Mesendoderm (in vitro differentiated cells): ENCODE measurements at regions not wholly inside any gene's neighbourhood (a gene's known extent, or its start where the extent isn't known, plus 50 kb on each side); places are given as distances from the start of the nearest gene placed in this dataset.
A peak's percentile ranks its signal among the peaks of the same experiment; 100 is the strongest.

Experiments used
- DNase-seq: peaks from one replicate; pipeline ENCODE4 v3.0.0; 2013
- H2AK5ac ChIP-seq: 2 replicates; pipeline ENCODE4 v1.6.1; 2013; ENCODE audit warnings: low read length, inconsistent platforms
- H2BK120ac ChIP-seq: 2 replicates; pipeline ENCODE4 v1.6.1; 2013; ENCODE audit warnings: low read depth, mild to moderate bottlenecking, low read length, moderate library complexity, mixed read lengths
- H2BK15ac ChIP-seq: replicated peaks from 2 replicates; pipeline ENCODE4 v1.6.1; 2013; ENCODE audit warnings: low read depth, mild to moderate bottlenecking, moderate library complexity
- H2BK5ac ChIP-seq: 2 replicates; pipeline ENCODE4 v1.6.1; 2013; ENCODE audit warnings: low read length, inconsistent platforms
- H3K18ac ChIP-seq: 2 replicates; pipeline ENCODE4 v1.6.1; 2013; ENCODE audit warnings: mild to moderate bottlenecking, low read length, mixed read lengths
- H3K23ac ChIP-seq: one replicate; pipeline ENCODE4 v1.6.1; 2013; ENCODE audit warnings: low read length
- H3K27ac ChIP-seq: 2 replicates; pipeline ENCODE4 v1.5.1; 2013; ENCODE audit warnings: low read depth, mild to moderate bottlenecking, inconsistent platforms, low read length, moderate library complexity
- H3K27me3 ChIP-seq: 2 replicates; pipeline ENCODE4 v1.6.1; 2013; ENCODE audit warnings: low read length, control low read depth, mild to moderate bottlenecking, inconsistent platforms; ENCODE audit not compliant: insufficient read depth, poor library complexity
- H3K36me3 ChIP-seq: 2 replicates; pipeline ENCODE4 v1.6.1; 2013; ENCODE audit warnings: low read length, inconsistent platforms; ENCODE audit not compliant: control insufficient read depth, insufficient read depth
- H3K4ac ChIP-seq: one replicate; pipeline ENCODE4 v1.6.1; 2013; ENCODE audit warnings: low read depth, mild to moderate bottlenecking, low read length, moderate library complexity
- H3K4me1 ChIP-seq: 2 replicates; pipeline ENCODE4 v1.6.1; 2013; ENCODE audit warnings: low read depth, low read length, inconsistent platforms; ENCODE audit not compliant: control insufficient read depth
- H3K4me2 ChIP-seq: 2 replicates; pipeline ENCODE4 v1.6.1; 2013; ENCODE audit warnings: low read length
- H3K4me3 ChIP-seq: 2 replicates; pipeline ENCODE4 v1.5.1; 2013; ENCODE audit warnings: mild to moderate bottlenecking, low read length
- H3K56ac ChIP-seq: one replicate; pipeline ENCODE4 v1.6.1; 2013; ENCODE audit warnings: low read length
- H3K79me1 ChIP-seq: 2 replicates; pipeline ENCODE4 v1.6.1; 2013; ENCODE audit warnings: low read length, inconsistent platforms
- H3K79me2 ChIP-seq: 2 replicates; pipeline ENCODE4 v1.6.1; 2013; ENCODE audit warnings: mild to moderate bottlenecking, low read length; ENCODE audit not compliant: control insufficient read depth, insufficient read depth
- H3K9ac ChIP-seq: 2 replicates; pipeline ENCODE4 v1.6.1; 2013; ENCODE audit warnings: low read length, inconsistent platforms
- H4K5ac ChIP-seq: one replicate; pipeline ENCODE4 v1.6.1; 2013; ENCODE audit warnings: low read length
- H4K8ac ChIP-seq: one replicate; pipeline ENCODE4 v1.6.1; 2013; ENCODE audit warnings: low read depth, mild to moderate bottlenecking, control low read depth, low read length, moderate library complexity
- WGBS: extraction: QIAGEN DNeasy Blood & Tissue Kit; methylation state at CpG from one replicate; pipeline ENCODE4 v1.1.7; 2013; ENCODE audit warnings: low lambda C conversion rate, missing lambda C conversion rate; ENCODE audit not compliant: insufficient coverage; ENCODE audit errors: extremely low coverage; 5-methylcytosine and 5-hydroxymethylcytosine counted together

DNA sequence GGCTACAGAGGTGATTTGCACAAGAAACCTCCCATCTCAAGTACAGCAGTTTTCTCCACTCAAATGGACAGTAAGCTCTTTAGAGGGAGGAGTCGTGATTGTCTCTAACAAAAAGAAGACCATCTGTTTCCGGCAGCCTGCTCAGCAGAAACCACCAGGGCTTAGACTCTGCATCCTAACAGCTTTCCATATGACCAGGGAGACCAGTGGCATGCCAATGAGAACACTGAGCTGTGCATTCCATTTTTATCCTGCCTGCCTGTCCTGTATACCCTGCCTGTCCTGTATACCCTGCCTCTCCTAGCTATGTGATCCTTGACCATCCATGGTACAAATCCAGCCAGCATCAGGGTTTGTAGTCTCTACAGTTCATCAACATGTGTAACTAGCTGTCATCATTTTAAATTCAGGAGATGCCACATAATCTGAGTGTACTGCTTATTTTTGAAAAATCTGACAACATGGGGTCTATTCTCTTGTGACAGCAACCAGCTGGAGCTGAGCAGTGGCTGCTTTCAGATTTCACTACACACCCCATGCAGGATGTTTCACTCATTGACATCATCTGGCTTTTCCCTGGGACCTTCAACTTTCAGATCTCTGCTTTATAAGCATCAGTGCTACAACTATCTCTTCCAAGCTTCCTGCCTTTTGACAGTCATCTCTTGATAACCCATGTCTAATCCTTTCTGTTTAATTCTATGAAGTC is 50.5 kb upstream of the POU2AF2 start:
- H3K27ac ChIP-seq: no peak overlapping the region
- H3K4ac ChIP-seq: no peak overlapping the region
- no peaks in the 10 kb centered on the region for H3K79me1 ChIP-seq
- no peak overlapping the region for H3K9ac ChIP-seq
- H3K36me3 ChIP-seq: no peaks in the 10 kb centered on the region
- H3K56ac ChIP-seq: no peak overlapping the region
- H3K79me2 ChIP-seq: no peaks in the 10 kb centered on the region
- no peak overlapping the region for H3K23ac ChIP-seq
- no peaks in the 10 kb centered on the region for H3K4me1 ChIP-seq
- H3K4me2 ChIP-seq: no peak overlapping the region
- no peak overlapping the region for H2AK5ac ChIP-seq
- DNase-seq: no peak
- H3K4me3 ChIP-seq: no peak overlapping the region
- H4K5ac ChIP-seq: no peak overlapping the region
- H3K27me3 ChIP-seq: no peaks in the 10 kb centered on the region
- WGBS: no CpG with 5 or more reads among the region's 2 CpGs
- no peak overlapping the region for H2BK120ac ChIP-seq
- no peak overlapping the region for H2BK15ac ChIP-seq
- H3K18ac ChIP-seq: no peak overlapping the region
- no peak overlapping the region for H4K8ac ChIP-seq
- no peak overlapping the region for H2BK5ac ChIP-seq

DNA sequence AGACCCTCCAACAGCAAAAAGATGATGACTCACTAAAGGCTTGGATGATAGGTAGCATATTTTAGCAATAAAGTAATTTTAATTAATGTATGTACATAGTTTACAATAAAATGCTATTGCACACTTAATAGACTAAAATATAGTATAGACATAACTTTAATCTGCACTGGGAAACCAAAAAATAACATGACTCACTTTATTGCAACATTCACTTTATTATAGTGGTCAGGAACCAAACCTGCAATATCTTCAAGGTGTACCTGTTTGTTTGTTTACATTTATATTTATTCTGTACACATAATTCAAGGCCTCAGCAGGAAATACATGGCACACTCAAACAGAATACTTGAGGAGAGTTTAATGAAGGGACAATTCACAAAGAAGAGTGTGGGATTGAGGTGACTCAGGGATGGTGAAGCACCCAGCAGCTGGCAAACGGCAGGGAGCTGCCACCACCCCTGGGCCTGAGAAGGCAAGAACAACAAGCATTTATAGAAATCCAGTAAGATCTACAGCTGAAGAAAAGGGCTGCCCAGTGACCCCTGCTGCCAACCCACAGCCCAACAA is 51.5 kb upstream of the POU2AF2 start:
- no peak overlapping the region for H2BK15ac ChIP-seq
- H3K27ac ChIP-seq: no peak overlapping the region
- no peak overlapping the region for H3K9ac ChIP-seq
- no peaks in the 10 kb centered on the region for H3K79me2 ChIP-seq
- no peak overlapping the region for H3K4me2 ChIP-seq
- H3K27me3 ChIP-seq: no peaks in the 10 kb centered on the region
- no peak overlapping the region for H2BK120ac ChIP-seq
- no peaks in the 10 kb centered on the region for H3K79me1 ChIP-seq
- no peak overlapping the region for H2BK5ac ChIP-seq
- DNase-seq: no peak
- H2AK5ac ChIP-seq: no peak overlapping the region
- H3K4me1 ChIP-seq: no peaks in the 10 kb centered on the region
- no peak overlapping the region for H3K4me3 ChIP-seq
- WGBS: no CpG with 5 or more reads among the region's 1 CpG
- H3K18ac ChIP-seq: no peak overlapping the region
- H4K5ac ChIP-seq: no peak overlapping the region
- H3K36me3 ChIP-seq: no peaks in the 10 kb centered on the region
- H4K8ac ChIP-seq: no peak overlapping the region
- no peak overlapping the region for H3K4ac ChIP-seq
- H3K56ac ChIP-seq: no peak overlapping the region
- H3K23ac ChIP-seq: no peak overlapping the region

DNA sequence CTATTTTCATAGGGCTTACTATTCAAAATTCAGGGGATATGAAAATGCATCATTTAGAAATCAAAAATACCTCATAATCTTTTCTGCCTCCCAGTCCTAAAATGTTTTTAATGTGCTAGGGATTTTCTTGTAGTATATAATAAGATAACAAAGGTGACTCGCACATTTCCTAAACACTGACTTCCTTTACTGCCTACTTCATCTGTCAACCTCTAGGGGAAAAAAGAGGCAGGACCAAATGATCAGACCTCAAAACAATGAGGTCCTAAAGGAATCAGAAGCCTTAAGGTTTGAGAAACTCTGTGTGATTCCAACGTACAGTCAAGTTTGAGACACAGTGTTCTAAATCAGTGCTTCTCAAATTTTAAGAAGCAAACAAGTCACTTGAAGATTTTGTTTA is 56.1 kb upstream of the POU2AF2 start:
- H2AK5ac ChIP-seq: no peak overlapping the region
- no peak overlapping the region for H2BK120ac ChIP-seq
- no peaks in the 10 kb centered on the region for H3K27me3 ChIP-seq
- no peak overlapping the region for H3K4me2 ChIP-seq
- H3K56ac ChIP-seq: no peak overlapping the region
- H3K4ac ChIP-seq: no peak overlapping the region
- H4K8ac ChIP-seq: no peak overlapping the region
- H4K5ac ChIP-seq: no peak overlapping the region
- no peak overlapping the region for H3K18ac ChIP-seq
- H3K4me3 ChIP-seq: no peak overlapping the region
- no peaks in the 10 kb centered on the region for H3K79me1 ChIP-seq
- WGBS: no CpG with 5 or more reads among the region's 2 CpGs
- DNase-seq: peak; percentile 21
- H2BK5ac ChIP-seq: no peak overlapping the region
- no peaks in the 10 kb centered on the region for H3K36me3 ChIP-seq
- no peak overlapping the region for H2BK15ac ChIP-seq
- no peaks in the 10 kb centered on the region for H3K4me1 ChIP-seq
- no peak overlapping the region for H3K23ac ChIP-seq
- no peak overlapping the region for H3K9ac ChIP-seq
- no peak overlapping the region for H3K27ac ChIP-seq
- H3K79me2 ChIP-seq: no peaks in the 10 kb centered on the region

DNA sequence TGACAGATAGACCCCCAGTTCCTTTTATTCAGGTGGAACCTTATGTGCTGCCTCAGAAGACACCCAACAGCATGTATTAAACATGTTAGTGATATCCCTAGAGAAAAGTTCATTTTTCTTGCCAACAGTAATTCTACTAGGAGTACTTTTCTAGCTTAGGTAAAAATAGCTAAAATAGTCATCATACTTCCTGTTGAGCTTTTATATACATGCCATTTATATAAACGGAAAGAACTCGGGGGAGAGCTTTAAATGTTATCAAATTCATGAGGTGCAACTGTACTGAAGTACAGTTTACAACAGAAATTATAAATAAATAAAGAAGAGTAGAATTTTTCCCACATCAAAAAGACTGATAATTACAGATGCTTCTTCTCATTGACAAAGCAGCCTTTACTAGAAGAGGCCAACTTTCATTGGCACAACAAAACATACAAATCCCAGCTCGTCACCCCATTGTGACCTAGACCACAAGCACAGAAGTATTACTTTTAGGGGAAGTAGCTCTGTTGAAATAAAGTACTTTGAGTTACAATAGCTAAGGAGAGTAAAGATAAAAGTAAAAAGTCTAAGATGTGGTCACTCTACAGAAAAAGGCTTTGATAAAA is 59.1 kb upstream of the POU2AF2 start:
- Histone ChIP-seq H3K27me3 (no peaks in the 10 kb centered on the region), H3K23ac (no peak overlapping the region), H3K4me1 (no peaks in the 10 kb centered on the region), H3K79me2 (no peaks in the 10 kb centered on the region), H3K36me3 (no peaks in the 10 kb centered on the region), H3K4me3 (no peak overlapping the region), H2BK15ac (no peak overlapping the region), H2AK5ac (no peak overlapping the region), H3K4ac (no peak overlapping the region), H3K56ac (no peak overlapping the region), H4K8ac (no peak overlapping the region), H3K4me2 (no peak overlapping the region), H3K18ac (no peak overlapping the region), H2BK120ac (no peak overlapping the region), H3K9ac (no peak overlapping the region), H3K27ac (no peak overlapping the region), H4K5ac (no peak overlapping the region), H2BK5ac (no peak overlapping the region), H3K79me1 (no peaks in the 10 kb centered on the region)
- DNase-seq: no peak
- WGBS: no CpG with 5 or more reads among the region's 3 CpGs

DNA sequence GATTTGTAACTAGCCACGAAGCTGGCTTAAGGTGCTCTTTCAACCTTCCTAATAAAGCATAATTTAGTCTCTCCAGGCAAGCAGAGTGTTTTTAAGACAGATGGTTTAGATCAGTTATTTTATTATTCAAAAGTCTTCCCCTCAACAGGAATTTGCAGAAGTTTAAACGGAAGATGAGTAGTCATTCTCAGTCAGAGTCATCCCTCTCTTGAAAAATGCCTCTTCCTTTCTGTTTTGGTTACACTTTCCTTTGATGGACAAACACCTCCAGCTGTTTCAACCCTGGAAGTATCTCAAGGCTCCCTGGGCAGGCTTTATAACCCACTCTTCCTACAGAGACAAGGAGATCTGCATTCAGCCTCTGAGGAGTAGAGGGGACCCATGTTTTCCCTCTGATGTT is 60.3 kb upstream of the POU2AF2 start:
- Histone ChIP-seq H3K4me3 (no peak overlapping the region), H3K9ac (no peak overlapping the region), H2BK120ac (no peak overlapping the region), H3K4me2 (no peak overlapping the region), H2BK5ac (no peak overlapping the region), H3K27ac (no peak overlapping the region), H3K18ac (no peak overlapping the region), H4K5ac (no peak overlapping the region), H3K4ac (no peak overlapping the region), H3K79me2 (no peaks in the 10 kb centered on the region), H3K79me1 (no peaks in the 10 kb centered on the region), H3K56ac (no peak overlapping the region), H2BK15ac (no peak overlapping the region), H2AK5ac (no peak overlapping the region), H3K4me1 (no peaks in the 10 kb centered on the region), H3K23ac (no peak overlapping the region), H3K27me3 (no peaks in the 10 kb centered on the region), H4K8ac (no peak overlapping the region), H3K36me3 (no peaks in the 10 kb centered on the region)
- no peak for DNase-seq
- WGBS: no CpG with 5 or more reads among the region's 2 CpGs
